ENCODE measurements at regions not wholly inside any gene's neighbourhood (a gene's known extent, or its start where the extent isn't known, plus 50 kb on each side); places are given as distances from the start of the nearest gene placed in this dataset.

DNA sequence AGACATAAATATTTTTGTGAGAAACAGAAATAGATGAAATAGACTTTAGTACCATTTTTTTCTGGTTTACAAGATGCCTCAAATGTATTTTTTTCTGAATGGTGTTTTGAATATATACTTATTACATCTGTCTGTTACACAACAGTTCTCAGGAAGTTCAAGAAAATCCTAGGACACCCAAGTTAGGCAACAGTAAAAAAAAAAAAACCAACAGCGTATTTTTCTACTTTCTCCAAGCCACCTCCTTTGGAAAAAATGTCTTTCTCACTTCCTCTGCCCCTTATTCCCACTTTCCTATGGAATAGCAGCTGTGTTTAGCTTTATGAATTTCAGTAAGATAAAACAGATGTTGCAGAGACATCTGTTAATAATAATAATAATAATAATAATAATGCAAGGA is 489.6 kb upstream of the KLF12 start:
- H3K4me1 ChIP-seq (ENCODE audit: control insufficient read depth, insufficient read depth, low read length): no peaks in the 10 kb centered on the region
- ATAC-seq (no peak), DNase-seq (ENCODE audit: low read depth, low spot score) (no peak)
- in situ Hi-C loops (cut with HindIII; ENCODE audit: low pct_unique_long_range_greater_than_20kb, low sequenced_read_pairs) (no loop called here), intact Hi-C loops (cut with micrococcal nuclease; ENCODE audit: unreplicated experiment) (no loop called here)
- no peaks in the 10 kb centered on the region for H3K9me3 ChIP-seq (ENCODE audit: control insufficient read depth, insufficient read depth, low read depth, low read length)
- H3K27me3 ChIP-seq (ENCODE audit: control insufficient read depth, insufficient read depth, low read length): no peaks in the 10 kb centered on the region
- no TSS peak for BruUV-seq (replicated peaks)
- H3K27ac ChIP-seq (ENCODE audit: low read length): no peak overlapping the region
- TF ChIP-seq, protein P1, sequence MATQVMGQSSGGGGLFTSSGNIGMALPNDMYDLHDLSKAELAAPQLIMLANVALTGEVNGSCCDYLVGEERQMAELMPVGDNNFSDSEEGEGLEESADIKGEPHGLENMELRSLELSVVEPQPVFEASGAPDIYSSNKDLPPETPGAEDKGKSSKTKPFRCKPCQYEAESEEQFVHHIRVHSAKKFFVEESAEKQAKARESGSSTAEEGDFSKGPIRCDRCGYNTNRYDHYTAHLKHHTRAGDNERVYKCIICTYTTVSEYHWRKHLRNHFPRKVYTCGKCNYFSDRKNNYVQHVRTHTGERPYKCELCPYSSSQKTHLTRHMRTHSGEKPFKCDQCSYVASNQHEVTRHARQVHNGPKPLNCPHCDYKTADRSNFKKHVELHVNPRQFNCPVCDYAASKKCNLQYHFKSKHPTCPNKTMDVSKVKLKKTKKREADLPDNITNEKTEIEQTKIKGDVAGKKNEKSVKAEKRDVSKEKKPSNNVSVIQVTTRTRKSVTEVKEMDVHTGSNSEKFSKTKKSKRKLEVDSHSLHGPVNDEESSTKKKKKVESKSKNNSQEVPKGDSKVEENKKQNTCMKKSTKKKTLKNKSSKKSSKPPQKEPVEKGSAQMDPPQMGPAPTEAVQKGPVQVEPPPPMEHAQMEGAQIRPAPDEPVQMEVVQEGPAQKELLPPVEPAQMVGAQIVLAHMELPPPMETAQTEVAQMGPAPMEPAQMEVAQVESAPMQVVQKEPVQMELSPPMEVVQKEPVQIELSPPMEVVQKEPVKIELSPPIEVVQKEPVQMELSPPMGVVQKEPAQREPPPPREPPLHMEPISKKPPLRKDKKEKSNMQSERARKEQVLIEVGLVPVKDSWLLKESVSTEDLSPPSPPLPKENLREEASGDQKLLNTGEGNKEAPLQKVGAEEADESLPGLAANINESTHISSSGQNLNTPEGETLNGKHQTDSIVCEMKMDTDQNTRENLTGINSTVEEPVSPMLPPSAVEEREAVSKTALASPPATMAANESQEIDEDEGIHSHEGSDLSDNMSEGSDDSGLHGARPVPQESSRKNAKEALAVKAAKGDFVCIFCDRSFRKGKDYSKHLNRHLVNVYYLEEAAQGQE (IDR thresholded peaks at IDR 0.05; ENCODE audit: insufficient read depth in 1 of 2, low read depth in 2 of 2, low read length in 1 of 2): no peak
- TF ChIP-seq, protein P2, sequence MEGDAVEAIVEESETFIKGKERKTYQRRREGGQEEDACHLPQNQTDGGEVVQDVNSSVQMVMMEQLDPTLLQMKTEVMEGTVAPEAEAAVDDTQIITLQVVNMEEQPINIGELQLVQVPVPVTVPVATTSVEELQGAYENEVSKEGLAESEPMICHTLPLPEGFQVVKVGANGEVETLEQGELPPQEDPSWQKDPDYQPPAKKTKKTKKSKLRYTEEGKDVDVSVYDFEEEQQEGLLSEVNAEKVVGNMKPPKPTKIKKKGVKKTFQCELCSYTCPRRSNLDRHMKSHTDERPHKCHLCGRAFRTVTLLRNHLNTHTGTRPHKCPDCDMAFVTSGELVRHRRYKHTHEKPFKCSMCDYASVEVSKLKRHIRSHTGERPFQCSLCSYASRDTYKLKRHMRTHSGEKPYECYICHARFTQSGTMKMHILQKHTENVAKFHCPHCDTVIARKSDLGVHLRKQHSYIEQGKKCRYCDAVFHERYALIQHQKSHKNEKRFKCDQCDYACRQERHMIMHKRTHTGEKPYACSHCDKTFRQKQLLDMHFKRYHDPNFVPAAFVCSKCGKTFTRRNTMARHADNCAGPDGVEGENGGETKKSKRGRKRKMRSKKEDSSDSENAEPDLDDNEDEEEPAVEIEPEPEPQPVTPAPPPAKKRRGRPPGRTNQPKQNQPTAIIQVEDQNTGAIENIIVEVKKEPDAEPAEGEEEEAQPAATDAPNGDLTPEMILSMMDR (IDR thresholded peaks at IDR 0.05): no peak
- H3K4me3 ChIP-seq (ENCODE audit: low read depth in 2 of 2, low read length in 2 of 2): no peak overlapping the region
- ChIA-PET POLR2A (no interaction called here), CTCF (no interaction called here)
- no peaks in the 10 kb centered on the region for H3K36me3 ChIP-seq (ENCODE audit: control insufficient read depth, insufficient read depth, low read length)

DNA sequence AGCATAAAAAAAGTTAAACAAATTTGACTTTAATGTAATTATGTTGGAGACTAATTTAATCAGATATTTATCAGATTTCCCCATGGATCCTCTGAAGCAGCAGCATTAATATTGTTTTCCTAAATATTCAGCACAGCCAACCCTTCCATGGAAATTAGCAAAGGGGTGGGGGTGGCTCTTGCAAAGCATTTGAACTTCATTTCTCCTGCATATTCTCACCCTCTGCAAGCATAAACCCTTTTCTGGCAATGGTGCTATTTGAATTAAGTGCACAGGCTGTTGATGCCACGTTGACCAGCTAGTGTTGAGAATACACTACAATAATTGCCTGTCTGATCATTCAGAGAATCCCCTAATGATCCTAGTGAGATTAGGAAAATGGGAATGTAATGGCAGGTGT is 488.1 kb upstream of the KLF12 start:
- Histone ChIP-seq H3K36me3 (ENCODE audit: control insufficient read depth, insufficient read depth, low read length) (no peaks in the 10 kb centered on the region), H3K27me3 (ENCODE audit: control insufficient read depth, insufficient read depth, low read length) (no peaks in the 10 kb centered on the region), H3K9me3 (ENCODE audit: control insufficient read depth, insufficient read depth, low read depth, low read length) (no peaks in the 10 kb centered on the region), H3K27ac (ENCODE audit: low read length) (no peak overlapping the region), H3K4me3 (ENCODE audit: low read depth in 2 of 2, low read length in 2 of 2) (no peak overlapping the region), H3K4me1 (ENCODE audit: control insufficient read depth, insufficient read depth, low read length) (no peaks in the 10 kb centered on the region)
- in situ Hi-C loops (cut with HindIII; ENCODE audit: low pct_unique_long_range_greater_than_20kb, low sequenced_read_pairs) (no loop called here), intact Hi-C loops (cut with micrococcal nuclease; ENCODE audit: unreplicated experiment) (no loop called here)
- no peak for DNase-seq (ENCODE audit: low read depth, low spot score)
- no peak for TF ChIP-seq TCF7L2 (IDR thresholded peaks at IDR 0.05; ENCODE audit: low read depth, low read length)
- TF ChIP-seq SIN3A (IDR thresholded peaks at IDR 0.05; ENCODE audit: borderline replicate concordance, insufficient read depth, low read depth, low read length): no peak
- TF ChIP-seq POLR2AphosphoS5 (IDR thresholded peaks at IDR 0.05; ENCODE audit: low read depth, low read length): no peak
- TF ChIP-seq, protein P2 (IDR thresholded peaks at IDR 0.05): no peak
- TF ChIP-seq, protein P1 (IDR thresholded peaks at IDR 0.05; ENCODE audit: insufficient read depth in 1 of 2, low read depth in 2 of 2, low read length in 1 of 2): no peak
- no peak for ATAC-seq
- BruUV-seq (replicated peaks): no TSS peak
- ChIA-PET POLR2A (no interaction called here), CTCF (no interaction called here)

All from Panc1 (cell line).